Stimulated activated CD8-positive, alpha-beta memory T cell treated with anti-CD3 and anti-CD28 coated beads, Interleukin-4, amount 100 ng/mL, for 1 hour (primary cell): ENCODE measurements at regions not wholly inside any gene's neighbourhood (a gene's known extent, or its start where the extent isn't known, plus 50 kb on each side); places are given as distances from the start of the nearest gene placed in this dataset.

Experiments
- DNase-seq, 2 donors: peaks; one replicate each; pipeline ENCODE4 v3.0.0-alpha.2; 2020; ENCODE audit warnings: low read depth in 2 of 2, low spot score in 1 of 2

DNA sequence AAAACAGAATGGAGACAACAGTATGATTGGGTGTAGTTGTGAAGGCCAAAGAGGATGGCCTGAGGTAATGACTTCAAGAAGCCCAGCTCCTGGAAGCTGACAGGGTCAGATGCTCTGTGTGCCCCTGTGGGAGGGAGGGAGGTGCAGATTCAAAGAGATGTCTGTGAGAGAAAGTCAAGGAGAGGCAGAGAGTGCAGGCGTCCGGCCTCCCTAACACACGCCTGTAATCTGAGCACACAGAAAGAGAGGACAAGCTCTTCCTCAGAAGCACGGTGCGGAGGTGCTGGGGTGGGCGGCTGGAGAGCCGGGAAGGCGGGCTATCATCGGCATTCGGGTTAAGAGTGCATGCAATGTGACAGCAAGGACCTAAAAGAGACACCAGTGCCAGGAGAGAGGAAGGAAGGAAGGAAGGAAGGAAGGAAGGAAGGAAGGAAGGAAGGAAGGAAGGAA is 238.2 kb upstream of the HES1 start:
- DNase-seq: no peak

DNA sequence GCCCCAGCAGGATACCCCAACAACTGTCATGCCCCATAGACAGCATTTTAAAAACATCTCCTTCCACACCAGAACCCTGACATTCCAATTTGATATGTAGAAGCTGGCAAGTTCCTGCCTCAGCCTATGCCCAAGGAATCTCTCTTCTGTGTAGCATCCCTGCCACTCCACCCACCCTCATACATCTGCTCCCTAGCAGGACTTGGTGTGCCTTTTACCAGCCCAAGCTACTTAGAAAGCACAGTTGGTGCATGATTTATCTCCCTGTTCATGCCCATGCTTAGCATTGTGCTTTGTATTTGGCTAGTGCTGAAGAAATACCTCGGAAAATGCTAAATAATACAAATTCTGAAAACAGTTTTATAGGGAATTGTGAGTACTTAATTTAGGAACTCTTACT is 236.9 kb upstream of the HES1 start:
- DNase-seq: no peak

DNA sequence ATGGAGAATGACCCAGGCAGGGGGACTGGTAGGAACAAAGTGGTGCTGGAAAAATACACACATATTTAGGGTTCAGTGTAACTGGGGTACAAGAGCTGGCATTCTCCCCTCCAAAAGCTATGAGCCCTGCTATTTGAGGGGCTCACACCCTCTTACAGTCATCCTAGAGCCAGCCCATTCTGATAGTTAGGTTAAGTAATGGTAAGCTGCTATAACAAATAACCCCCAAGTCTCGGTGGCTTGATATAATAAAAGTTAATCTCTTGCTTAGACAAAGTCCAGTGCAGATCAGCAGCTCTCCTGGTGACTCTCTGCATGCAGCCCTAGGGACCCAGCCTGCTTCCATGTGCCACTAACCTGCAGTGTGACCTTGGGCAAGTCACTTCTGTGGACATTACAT is 234.9 kb upstream of the HES1 start:
- DNase-seq: no peak

DNA sequence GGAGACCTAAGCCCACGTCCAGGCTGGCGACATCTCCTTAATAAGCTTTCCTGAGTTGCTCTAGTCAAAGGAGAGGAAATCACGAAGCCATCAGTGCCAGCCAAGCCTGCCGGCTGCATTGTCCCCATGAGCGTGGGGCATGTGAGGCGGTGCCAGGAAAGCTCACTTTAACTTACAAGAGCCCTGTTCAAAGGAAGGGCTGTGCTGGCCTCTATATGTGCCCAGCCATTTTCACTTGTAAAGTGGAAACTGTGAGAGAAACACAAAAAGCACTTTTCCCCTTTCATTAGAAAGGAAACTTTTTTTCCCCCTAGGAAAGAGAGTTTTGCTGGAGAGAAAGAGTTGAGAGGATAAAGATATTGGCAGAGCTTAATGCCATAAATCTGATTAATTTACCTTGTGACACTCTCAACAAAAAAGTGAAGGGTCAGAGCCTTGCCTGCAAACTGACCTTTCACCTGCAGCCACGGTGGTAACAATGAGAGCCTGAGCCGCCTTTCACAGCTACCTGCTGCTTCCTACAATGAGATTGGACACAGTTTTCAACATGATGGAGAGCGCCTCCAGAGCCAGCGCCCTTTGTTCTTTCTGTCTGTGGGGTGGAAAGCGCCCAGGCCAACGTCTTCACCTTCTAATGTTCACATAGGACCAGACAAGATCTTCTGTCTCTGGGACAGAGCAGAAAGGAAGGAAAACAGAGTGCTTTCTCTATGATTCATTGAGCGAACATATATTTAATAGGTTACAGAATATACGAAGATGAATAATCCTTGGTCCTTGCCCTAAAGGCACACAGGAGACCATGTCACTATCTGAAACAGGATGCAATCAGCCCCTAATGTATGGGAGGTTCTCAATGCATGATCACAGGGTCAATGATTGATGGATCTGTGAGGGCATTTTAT is 233.1 kb upstream of the HES1 start:
- DNase-seq: no peak

DNA sequence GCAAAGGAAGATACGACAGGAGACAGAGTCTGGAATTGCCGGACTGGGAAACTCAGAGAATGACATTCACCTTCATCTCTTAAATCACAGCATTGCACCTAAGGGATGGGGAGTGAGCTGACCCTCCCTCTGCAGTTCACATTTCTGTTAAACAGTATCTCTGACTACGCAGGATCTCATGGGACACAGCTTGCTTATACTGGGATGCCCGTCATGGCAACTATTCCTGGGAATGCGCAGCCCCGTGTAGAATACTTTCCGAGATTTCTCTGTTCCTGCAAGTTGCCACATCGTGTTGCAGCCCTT is 232.5 kb upstream of the HES1 start:
- DNase-seq: no peak

DNA sequence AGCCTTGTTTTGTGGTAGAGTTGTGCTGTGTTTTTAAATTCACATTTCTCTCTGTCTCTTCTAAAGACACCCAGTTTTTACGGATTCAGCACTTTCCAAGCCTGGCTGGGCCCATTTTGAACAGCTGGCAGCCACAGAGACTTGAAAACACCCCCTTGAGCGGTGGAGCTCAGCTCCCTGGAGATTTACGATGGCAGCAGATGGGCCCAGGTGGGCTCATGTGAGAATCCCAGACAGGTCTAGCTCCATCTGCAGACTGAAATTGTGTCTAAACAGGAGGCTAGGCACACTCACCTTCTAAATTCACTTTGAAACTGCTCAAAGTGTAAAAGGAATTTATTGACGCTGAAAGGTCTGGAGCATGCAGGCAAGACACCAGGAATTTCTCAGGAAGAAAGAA is 232.0 kb upstream of the HES1 start:
- no peak for DNase-seq

DNA sequence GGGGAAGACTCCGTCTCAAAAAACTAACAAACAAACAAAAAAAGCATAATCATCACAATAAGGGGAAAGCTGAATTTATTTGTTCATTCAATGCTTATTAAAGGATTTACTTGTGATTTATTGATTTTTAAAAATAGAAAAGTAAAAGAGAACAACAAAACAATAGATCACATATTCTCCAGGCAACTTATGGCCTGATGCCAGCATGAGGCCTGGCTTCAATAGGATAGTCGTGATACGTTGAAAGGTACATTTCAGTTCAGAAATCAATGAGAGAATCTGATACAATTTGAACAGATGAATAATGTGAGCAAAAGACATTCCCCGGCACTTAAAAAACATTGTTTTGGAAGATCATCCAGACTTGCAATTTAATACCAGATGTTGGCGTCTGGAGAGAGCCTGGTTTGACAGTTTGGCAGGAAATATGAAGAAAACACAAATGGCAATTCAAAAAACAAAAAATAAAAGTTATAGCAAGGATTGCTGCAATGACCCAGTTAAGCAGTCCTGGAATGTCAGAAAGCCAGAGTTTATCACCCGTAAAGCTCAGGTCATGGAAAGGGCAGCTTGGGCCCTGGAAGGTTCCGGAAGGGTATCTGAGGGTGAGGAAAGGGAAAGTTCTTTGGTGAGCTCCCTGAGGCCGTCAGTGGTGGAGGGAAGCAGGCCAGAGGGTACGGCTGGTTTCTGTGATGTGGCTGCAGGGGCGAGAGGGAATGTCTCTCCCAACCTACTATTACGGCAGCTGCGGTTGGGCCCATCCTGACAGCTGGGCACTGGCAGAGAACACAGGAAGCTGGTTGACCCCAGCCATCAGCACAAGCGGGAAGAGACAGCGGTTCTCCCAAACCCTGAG is 230.2 kb upstream of the HES1 start:
- DNase-seq: no peak

DNA sequence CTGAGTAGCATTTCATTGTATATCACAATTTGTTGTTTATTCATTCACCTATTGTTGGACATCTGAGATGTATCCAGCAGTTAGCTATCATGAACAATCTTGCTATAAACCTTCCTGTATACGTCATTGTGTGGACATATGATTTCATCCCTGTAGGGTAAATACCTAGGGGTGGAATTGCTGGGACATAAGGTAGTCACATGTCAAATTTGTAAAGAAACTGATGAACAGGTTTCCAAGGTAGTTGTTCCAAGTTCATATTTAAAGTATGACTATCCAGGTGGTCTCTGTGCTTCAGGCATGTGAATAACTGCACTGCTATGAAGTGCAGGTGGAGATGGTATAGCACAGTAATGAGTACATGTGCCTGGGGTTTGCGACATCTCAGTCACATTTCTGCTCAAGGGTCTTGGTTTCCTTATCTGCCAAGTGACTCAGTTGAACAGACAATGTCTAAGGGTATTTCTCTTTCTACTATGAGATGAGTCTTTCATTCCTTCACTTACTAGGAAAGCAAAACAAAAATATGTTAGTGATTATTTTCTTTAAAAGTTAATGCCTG is 229.0 kb upstream of the HES1 start:
- no peak for DNase-seq

DNA sequence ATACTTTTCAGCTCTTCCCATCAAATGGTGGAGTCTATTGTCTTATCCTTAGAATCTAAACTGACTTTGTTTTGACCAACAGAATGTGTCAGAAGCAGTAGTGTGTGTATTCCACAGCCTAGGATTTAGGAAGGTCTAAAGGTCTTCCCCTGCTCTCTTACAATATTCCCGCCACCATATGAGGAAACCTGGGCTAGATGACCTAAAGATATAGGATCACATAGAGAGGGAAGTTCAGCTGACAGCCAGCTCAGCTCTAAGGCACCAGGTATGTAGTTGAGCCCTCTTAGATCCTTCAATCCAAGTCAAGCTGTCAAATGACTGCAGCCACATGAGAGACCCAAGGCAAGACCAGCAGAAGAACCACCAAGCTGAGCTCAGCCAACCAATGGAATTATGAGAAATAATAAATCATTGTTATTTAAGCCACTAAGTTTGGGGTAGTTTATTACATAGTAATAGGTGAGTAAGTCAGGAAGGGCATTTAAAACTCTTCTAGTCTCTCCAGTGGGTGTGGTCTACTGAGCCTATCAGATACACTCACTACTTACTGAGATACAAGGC is 227.7 kb upstream of the HES1 start:
- no peak for DNase-seq

DNA sequence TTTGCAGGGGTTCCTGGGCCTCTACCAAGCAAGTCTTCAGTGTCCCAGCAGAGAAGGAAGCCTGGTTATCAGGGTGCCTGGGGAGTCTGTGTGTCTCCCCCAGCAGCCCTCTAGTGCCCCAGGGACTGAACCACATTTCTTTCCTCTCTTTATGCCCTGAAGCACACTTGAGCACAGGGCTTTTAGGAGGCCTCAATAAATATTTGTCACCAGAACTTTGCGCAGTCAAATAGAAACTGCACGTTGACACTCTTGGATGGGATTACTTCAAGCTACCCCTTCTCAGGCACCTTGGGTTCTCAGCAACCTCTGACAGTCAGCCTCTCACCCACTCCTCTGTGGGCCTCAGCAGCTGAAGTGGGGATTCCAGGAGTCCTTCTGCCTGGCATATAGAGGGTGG is 226.6 kb upstream of the HES1 start:
- no peak for DNase-seq

DNA sequence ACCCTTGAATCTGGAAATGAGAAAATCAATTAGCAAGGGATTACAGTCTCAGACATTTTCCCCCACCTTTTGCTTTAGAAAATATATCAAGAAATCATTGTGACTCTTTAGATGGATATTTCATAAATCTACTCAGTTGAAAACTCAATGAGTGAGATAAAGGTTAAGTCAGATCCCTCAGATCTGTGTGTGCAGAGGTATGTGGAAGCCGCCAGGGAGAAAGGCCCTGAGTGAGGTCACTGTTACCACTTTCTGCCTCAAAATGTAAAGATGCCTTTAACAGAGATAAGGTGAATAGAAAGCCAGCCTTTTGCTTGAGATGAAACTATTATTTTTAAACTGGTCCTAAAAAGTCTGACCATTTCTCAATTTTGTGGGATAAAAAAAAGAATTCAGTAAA is 225.6 kb upstream of the HES1 start:
- no peak for DNase-seq

DNA sequence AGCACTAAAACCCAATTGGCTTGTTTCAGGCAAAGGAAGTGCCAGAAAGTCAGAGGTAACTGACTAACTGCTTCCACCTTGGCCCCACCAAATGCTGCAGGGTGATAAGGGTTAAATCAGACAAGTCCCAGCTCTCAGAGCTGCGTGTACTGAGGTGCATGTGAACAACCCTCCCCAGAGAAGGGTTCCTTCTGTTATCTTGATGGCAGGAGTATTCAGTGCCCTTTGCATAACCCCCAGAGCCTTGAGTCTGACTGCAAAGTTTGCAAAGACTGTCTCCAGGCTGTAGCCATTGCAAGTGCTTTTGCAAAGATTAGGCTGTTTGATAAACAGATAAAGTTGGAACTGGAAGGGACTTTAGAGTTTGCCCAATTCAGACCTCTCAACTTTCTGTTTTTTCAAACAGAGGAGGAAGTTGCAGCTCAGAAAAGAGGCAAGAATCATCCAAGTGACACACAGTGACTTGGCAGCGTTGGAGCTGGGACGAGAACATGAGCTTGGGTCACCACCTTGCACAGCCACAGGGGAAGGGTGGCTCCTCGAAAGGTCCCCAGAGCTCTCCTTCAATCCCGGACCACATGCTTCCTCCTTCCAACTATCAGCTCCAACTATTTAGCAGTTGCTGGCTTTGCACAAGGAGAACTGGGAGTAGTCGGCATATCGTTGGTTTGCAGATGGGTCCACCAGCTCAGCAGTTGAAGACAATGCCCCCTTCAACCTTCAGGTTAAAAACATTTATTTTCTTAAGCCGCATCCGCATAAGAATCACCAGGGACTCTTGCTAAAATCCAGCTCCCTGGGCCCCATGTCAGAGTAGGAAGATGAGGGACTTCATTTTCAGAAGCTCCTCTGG is 224.8 kb upstream of the HES1 start:
- DNase-seq: no peak

DNA sequence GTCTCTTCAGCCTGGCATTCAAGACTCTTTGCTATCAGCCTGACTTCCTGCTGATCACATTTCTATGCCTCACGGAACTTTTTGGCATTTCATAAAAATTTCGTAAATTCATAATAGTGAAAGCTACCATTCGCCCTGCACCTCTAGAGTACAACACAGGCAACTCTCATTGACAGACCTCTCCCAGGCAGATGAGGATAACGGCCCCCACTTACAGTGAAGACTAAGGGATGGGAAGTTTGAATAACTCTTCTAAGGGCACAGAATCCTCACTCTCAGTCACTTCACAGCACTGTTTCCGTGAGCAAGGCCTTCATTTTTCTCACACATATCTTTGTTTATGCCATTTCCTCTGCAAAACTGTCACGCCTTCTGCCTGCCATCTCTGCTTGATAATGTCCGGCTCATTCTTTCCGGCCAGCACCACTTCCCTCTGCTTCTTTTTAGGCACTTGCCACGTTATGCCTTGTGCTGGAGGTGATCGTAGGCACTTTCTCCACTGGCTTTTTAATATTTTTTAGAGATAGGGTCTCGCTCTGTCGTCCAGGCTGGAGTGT is 224.1 kb upstream of the HES1 start:
- no peak for DNase-seq

DNA sequence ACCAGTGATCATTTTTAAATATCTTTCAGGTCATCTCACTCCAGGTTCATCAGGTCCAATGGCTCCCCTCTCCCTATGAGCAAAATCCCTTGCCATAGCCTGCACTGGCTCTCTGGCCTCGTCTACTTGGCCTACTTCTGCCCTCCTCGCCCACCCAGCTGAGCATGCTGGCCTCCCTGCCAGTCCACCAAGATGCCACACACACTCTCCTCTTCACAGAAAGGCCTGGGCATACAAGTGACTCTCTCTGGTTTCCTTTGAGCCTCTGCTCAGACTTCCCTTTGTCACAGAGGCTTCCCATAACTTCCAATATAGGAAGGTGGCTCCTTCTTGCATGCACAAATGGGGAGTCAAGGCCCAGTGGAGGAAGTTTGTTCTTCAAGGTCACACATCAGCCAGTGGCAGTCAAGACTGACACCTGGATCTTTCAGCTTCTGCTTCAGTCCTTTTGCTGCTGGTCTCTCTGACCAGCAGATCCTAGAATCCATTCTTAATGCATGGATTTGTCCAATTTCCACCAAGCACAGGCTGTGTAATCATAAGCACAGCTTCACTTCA is 223.2 kb upstream of the HES1 start:
- no peak for DNase-seq

DNA sequence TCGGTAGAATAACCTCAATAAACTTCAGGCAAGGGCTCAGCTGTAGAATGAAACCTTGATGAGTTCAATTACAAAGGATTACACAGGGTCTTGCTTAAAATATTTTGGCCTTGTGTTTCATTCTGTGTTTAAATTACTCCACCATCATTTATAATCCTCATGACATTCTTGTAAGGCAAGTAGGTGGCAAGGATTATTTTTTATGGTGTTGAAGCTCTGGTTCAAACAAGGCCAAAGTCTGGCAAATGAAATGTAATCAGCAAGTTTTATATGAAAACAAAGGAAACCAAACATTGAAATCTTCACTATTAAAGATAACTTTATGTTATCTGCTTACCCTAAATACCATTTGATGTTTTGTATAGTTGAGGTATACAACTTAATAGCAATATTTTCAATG is 221.3 kb upstream of the HES1 start:
- no peak for DNase-seq

DNA sequence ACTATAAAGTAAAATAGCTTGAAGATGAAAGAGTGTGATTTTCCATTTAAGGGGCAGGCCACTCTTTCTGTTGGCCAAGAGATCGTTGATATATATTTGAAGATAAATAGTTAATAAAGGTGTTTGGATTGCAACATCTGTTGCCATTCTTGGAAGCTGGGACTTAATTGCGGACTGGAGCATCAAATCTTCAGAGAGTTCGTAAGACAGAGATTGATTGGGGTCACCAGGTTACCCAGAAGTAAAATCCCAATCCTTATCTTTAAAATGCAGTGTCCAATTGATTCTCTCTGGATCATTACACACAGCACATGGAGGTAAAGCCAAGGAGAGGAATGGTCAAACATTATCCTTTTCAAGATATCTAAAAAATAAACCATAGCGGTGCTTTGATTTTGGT is 220.8 kb upstream of the HES1 start:
- no peak for DNase-seq

DNA sequence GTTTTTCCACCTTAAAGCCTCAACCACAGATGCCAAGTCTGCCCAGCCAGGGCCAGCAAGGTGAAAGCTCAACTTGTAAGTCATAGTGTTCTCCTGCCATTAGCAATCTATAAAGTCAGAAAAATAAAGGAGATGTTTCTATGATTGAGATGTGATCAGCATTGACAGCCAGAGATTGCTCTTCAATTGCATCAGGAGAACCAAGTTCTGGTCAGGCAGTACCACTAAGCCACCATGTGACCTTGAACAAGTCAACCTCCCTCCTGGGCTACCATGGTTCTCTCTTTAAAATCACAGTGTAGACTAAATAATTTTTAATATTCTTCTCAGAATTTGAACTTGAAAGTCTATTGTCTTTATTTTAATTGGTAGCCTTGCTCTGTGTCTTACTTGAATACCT is 220.3 kb upstream of the HES1 start:
- DNase-seq: no peak

DNA sequence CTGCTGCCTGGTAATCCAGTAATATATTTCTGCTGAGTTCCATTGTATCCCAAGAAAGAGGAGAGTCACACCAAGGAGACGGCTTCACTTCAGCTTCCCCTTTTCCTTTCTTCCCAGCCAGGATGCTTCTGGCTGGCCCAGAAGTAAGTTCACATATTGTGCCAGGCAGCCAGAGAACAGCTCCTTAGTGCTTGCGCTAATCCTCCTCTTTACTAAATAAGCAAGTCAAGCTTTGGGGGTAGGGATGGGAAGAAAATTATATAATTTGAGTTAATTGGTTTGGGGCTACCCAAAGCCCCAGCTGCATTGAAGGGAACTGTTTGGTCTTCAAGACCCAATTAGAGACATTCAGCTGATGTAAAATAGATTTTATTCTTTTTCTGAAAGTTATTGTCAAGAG is 218.8 kb upstream of the HES1 start:
- DNase-seq: no peak

DNA sequence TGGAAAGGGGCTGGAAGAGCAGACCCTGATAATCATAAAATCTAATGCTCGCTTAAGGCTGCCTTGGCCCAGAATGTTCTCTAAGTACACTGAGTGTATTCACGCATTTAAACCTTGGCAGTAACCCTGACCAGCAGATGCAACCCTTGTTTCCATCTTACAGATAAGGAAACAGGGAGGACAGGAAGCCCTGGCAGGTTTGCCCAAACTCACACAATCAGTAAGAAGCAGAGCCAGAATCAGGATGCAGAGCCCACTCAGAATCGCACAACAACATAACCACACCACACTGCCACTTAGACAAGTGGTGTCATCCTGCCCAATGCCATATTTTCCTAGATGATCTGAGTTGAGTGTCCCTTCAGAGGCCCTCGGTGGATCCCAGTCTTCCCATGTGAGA is 214.5 kb upstream of the HES1 start:
- no peak for DNase-seq

DNA sequence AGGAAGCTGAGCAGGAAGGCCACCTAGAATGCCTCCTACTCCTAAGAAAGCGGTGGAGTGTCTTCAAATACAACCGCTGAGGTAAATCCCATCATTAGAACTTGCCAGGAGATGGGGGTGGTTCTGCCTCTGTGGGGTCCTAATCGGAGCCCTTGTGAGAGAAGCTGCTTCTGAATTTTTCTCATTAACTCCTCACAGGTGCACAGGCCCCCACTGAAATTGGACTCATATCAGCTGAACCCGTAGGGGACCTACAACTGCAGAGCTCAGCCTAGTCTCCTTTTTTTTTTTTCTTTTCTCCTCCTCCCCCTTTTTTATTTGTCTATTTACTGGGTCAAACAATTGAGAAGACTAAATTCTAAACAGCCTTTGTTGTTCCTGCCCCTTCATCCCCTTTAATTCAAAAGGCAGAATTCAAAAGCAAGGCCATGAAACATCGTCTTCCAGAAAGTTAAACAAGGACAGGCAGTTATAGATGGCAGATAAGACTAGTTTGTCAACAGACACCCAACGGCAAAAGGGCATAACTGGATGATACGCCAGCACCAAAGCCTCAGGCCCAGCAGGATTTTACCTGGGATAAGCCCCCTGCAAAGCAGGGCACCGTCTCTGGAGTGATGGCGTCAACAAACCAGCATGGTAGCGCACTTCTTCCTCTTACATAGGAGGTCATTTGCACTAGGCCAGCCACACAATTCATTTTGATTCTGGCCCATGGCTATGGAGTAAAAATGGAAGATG is 213.7 kb upstream of the HES1 start:
- no peak for DNase-seq
